HG03135 (cell line): ENCODE measurements at regions not wholly inside any gene's neighbourhood (a gene's known extent, or its start where the extent isn't known, plus 50 kb on each side); places are given as distances from the start of the nearest gene placed in this dataset.
"Not testable (repeated sequence)": the region's sequence is repeated elsewhere in the genome, so short reads cannot be mapped to it uniquely, and the experiment has no call there.

Source experiments
- ATAC-seq: cut with Tn5 transposase; IDR thresholded peaks from one replicate; pipeline ENCODE4 v1.9.1; 2021; ENCODE audit warnings: mild to moderate bottlenecking, moderate library complexity; ENCODE audit not compliant: unreplicated experiment

DNA sequence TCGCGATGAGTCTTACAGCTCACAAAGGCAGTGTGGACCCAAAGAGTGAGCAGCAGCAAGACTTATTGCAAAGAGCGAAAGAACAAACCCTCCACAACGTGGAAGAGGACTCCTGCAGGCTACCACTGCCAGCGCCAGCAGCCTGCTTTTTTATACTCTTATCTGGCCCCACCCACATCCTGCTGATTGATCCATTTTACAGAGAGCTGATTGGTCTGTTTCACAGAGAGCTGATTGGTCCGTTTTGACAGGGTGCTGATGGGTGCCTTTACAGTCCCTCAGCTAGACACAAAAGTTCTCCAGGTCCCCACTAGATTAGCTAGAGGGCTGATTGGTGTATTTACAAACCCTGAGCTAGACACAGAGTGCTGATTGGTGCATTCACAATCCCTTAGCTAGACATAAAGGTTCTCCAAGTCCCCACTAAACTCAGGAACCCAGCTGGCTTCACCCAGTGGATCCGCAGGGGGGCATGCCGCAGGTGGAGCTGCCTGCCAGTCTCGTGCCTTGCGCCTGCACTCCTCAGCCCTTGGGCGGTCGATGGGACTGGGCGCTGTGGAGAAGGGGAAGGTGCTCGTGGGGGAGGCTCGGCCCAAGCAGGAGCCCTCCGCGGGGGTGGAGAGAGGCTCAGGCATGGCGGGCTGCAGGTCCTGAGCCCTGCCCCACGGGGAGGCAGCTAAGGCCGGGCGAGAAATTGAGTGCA, 75.7 kb downstream of the QDPR start:
- not testable (repeated sequence) for ATAC-seq

DNA sequence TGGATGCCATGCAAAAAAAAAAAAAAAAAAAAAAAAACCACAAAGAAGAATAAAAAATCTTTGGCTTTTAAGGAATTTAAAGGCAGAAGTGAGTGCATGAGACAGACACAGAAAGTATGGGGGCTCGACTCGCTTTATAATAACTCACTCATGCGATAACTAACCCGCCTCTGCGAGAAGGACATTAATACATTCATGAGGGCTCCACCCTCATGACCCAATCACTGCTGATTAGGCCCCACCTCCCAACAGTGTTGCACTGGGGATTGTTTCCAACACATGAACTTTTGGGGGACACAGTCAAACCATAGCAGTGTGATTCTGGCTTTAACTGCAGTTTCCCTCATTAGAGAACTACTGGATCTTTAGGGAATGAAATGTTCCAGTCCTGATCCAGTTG, 78.1 kb downstream of the QDPR start:
- no peak for ATAC-seq

DNA sequence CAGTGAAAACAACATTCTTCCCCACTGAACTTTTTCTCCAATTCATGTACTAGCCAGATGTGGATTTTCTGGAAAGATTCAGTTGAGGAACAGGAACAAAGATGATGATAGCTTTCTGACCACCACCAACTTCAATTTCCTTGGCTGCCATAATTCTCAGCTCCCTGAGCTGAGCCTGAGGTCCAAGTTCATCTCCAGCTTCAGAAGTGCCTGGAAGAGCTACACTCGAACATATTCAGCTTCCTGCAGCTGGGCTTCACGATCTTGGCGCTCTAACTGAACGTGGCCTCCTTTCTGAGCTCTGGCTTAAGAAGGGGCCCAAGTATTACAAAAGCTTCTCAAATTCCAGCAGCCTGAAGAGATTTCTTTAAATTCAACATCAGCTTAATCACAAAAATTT, 83.9 kb downstream of the QDPR start:
- ATAC-seq, result no peak

DNA sequence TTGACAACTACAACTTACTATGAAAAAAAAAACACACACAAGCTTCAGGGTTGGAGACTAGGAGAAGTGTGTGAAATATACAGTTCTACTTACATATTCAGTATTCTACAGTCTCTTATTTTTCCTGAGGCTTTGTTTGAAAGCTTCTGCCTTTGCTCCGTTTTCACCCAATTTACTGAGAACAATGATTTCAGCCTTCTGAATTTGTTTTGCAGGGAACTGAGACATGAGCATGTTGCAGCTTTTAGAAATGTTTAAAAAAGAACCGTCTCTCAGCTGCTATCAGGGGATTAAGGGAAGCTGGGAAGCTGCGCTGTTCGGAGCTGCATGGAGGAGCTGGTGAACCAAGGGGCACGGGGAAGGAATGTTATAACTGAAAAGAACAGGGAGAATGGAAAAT, 85.7 kb downstream of the QDPR start:
- no peak for ATAC-seq

DNA sequence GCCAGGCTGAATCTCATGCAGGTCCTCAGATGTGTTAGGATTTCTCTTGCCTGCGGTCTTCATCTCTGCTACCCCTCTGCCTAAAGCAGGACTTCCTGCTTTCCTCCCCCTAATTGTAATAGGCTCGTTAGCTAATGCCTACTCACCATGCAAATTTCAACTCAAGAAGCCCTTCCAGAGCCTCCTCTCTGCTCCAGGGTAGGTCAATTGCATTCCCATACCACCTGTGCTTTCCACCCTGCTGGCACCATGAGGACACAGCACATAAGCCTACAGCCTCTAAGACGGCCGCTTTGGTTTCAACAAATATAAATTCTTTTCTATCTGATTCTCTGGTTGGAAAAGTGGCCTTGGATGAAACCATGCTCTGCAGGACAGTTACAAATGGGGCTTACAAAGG, 93.9 kb downstream of the QDPR start:
- ATAC-seq, result no peak

DNA sequence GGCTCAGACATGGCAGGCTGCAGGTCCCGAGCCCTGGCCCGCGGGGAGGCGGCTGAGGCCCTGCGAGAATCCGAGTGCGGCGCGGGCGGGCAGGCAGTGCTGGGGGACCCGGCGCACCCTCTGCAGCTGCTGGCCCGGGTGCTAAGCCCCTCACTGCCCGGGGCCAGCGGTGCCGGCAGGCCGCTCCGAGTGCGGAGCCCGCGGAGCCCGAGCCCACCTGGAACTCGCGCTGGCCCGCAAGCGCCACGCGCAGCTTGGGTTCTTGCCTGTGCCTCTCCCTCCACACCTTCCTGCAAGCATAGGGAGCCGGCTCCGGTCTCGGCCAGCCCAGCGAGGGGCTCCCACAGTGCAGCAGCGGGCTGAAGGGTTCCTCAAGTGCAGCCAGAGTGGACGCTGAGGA, 97.5 kb downstream of the QDPR start:
- ATAC-seq, result no peak

DNA sequence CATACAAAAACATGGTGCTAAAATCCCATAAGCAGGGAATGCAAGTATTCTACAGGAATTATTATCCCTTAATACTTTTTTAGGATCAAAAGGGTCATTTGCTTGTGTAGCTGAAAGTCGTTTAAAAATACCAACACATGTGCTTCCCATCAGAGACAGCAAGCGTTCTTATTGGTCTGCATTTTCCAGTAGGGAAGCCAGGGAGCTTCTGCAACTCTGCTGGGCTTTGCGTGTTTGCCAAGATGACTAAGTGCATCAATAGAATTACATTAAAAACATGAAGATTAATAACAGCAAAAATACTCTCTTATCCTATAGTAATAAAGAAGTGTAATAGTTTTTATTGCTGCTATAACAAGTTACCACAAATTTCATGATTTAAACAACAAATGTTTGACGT, 111.2 kb downstream of the QDPR start:
- ATAC-seq, result no peak

DNA sequence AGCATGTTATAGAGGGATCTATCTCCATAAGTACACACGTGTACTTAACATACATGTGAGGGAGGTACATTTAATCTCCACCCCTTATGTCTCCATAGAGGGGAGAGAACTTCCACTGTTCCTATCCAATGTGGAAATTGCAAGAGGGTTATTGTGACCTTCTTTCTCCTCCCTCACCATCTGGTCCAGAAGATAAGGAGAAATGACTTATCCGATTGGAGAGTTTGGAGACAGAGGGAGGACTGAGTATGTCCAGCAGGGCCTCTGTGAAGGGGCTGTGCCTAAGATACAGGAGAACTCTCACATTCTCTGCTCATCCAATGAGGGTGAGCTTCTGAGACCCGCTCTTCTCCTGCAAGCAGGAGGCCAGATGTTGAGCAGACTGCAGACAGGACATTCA, 113.1 kb downstream of the QDPR start:
- ATAC-seq, result no peak

DNA sequence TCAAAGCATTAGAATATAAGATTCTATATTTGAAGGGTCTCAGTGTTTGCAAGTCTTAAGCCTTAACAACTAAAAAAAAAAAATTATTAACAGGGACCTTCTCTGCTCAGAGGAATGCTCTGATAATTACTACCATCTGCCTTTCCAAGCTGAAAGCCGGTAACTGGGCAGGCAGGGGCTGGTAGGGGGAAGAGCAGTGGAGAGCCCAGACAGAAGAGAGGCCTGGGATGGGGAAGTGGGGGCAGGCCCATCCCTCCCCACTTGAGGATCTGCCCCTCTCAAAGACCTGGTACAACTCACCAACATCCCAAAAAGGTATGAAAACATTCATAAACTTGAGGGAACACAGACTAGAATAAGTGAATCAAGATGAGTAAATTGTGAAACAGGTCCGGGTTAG, 113.9 kb downstream of the QDPR start:
- no peak for ATAC-seq

DNA sequence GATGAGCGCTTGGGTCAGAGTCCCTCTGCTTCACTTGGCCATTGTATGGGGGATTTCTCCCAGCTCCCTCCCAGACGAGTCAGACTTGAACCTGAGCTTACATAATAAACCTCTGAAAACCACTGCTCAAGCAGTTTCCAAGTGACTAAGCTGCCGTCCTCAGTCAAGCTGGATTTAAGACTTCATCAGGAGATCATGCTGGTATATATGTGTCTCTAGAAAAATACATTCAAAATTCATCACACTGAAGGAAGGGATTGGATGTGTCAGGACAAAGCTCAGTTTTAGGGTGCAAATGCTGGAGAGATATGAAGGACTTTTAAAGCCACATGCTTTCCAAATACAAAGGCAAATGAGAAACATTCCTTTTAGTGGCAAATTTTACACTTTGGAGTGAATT, 114.3 kb downstream of the QDPR start:
- ATAC-seq, result no peak

DNA sequence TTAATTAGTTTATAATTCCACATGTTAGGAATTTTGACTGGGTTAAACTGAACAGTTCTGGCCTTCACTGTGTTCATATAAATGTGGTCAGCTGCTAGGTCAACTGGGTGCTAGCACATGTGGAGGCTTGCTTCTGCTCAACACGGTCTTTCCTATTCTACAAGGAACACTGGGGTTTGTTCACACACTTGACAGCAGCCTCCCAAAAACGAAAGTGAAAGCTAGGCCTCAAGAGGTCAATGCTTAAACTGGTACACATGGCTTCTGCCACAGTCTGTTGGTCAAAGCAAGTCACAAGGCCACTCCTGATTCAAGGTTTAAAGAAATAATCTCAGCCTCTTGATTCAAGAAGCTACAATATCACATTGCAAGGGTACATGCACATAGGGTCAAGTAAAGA, 126.5 kb downstream of the QDPR start:
- ATAC-seq, result no peak

DNA sequence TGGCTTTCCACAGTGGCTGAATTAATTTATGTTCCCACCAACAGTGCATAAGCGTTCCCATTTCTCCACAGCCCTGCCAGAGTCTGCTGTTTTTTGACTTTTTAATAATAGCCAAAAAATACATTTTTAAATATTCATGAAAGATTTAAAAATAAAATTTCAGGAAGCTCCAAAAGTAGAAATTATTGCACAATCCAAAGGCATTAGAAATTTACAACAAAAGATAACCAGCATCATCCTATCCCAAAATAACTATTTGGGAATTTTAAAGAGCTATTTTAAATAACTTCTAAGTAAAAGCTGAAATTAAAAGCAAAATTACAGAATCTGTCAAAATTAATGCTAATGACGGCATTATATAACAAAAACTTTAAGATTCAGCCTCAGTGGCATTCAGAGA, 131.5 kb downstream of the QDPR start:
- ATAC-seq, result no peak

DNA sequence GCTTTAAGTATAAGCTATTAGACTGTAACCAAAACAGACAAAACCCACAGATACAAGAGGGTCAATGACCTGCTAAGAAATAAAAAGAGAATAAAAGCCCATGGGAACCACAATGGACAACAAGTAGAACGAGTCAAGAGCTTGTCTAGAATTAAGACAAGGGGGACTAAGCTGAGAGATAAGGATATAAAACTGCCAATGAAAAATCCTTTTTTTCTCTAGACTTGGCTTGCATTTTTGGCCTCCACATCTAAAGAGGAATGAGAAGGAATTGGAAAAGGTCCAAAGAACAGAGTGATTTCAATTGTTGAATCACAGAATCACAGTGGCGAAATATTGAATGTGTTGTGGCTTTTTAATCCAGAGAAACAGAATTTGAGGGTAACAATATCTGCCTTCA, 135.7 kb downstream of the QDPR start:
- ATAC-seq, result no peak

DNA sequence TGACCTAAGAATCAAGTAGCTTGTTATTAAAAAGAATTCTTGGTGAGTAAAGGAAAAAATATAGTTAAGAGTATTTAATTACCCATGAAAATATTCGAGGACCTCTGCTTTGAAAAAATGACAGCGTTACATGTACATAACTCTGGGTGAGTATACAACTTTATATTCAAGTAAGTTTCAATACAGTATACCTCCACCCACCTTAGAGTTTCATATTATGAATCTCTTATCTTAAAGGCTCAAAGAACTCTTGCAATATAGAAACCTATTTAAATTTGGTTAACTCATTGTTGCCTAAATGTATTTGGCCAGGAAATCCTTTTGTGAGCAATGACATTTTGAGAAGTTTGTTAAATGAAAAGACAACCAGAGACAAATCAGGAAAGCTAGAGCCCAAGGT, 138.2 kb downstream of the QDPR start:
- no peak for ATAC-seq

DNA sequence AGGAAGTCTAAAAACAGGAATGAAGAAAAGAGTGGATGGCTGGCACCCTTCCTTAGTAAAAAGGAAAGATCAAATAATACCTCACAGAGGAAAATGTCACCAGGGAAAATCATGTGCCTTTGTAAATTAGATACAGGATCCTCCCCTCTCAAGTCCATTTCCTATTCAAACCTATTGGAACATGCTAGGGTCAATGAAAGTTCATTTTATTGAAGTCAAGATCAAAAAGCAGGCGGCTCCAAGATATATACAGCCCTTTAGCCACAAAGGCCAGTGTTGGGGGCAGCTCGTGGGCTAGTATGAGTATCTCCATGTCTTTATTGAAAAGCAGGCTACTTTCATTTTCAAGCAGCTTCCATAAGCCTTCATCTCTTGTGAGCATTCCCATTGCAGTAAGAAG, 141.1 kb downstream of the QDPR start:
- no peak for ATAC-seq

DNA sequence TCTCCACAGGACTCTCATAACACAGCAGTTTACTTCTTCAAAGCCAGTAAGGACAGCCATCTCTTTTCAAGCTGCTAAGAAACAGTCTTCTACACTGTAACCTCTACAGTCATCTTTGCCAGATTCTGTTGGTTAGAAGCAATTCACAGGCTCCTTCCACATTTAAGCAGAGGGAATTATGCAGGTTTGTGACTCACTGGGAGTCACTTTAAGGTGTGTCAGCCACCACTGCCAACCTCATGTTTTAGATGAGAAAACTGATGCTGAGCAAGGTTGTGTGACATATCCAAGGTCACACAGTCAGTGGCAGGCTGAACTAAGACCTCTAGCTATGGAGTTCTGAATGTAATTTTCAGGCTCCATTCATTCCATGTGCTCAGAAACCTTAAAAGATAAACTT, 143.5 kb downstream of the QDPR start:
- no peak for ATAC-seq

DNA sequence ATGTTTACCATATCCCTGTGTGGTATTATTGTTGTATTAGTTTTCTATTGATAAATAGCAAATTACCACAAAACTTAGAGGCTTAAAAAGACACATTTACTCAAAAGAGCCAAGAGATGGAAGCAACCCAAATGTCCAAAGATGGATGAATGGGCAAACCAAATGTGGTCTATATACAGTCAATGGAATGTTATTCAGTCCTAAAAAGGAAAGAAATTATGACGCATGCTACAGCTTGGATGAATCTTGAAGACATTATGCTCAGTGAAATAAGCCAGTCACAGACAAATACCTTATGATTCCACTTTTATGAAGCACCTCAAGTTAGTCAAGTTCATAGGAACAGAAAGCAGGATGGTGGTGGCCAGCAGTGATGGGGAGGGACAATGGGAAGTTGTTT, 144.7 kb downstream of the QDPR start:
- no peak for ATAC-seq

DNA sequence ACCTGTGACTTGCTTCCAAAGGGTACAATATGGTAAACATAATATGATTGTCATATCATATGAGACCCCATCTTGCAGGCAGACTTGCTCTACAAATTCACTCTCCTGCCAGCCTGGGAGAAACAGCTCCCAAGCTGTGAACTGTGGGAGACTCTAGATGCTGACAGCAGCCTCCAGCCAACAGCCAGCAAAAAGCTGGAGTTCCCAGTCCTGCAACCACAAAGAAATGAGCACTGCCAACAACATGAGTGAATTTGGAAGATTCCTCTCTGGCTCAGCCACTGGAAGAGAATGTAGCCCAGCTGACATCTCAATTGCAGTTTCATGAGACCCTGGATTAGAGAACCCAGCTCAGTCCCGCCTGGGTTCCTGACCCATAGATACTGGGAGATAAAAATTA, 145.4 kb downstream of the QDPR start:
- no peak for ATAC-seq

DNA sequence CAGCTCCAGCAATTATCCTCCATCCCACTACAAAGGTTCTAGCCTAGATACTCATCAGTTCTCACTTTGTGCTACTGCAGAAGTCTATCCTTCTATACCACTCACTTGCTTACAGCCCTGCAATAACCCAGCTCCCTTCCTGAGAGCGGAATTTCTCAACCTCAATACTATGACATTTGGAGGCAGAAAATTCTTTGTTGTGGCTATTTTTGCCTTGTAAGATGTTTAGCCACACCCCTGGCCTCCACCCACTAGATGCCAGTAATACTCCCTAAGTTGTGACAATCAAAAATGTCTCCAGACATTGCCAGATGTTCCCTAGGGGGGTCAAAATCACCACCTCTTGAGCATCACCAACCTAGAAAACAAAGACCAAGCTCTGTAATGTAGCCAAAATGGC, 149.5 kb downstream of the QDPR start:
- no peak for ATAC-seq

DNA sequence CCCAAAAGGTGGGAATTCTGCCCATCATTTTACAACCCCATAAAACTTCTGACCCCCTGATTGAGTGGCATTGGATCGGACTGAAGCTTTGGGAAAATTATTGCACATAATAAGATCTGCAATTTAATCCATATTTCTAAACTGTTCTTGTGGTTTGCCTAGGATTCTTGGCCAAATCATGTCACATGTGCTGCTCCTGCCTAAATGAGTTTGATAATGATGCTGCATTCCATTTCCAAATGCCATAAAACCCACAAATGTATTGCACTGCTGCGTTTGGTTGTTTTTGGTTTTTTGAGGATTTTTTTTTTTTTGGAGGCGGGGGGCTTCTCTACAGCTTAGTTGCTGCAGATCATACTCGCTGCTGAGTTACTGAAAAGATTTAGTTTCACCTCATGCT, 153.6 kb downstream of the QDPR start:
- no peak for ATAC-seq

DNA sequence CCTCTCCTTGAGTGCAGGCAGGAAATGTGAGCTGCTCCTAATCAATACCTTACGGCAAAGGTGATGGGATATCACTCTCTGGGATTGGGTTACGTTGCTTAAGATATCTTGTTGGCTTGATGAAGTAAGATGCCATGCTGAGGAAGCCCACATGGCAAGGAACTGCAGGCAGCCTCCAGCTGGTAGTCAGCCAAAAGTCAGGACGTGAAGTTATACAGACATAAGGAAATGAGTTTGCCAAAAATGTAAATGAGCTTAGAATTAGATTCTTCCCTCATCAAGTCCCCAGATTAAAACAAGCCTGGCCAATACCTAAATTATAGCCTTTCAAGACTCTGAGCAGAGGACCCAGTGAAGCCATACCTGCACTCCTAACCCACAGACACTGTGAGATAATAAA, 155.0 kb downstream of the QDPR start:
- no peak for ATAC-seq

DNA sequence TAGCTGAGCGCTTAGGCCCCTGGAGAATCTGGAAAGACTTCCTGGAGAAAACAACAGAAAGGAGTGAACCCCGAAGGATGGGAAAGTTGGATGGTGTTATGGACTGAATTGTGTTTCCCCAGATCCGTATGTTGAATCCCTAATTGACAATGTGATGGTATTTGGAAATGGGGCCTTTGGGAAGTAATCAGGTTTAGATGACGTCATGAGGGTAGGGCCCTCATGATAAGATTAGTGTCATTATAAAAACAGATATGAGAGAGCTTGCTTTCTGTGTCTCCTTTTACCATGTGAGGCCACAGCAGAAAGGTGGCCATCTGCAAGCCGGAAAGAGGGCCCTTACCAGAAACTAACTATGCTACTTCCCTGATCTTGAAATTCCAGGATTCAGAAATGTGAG, 159.5 kb downstream of the QDPR start:
- ATAC-seq, result no peak

DNA sequence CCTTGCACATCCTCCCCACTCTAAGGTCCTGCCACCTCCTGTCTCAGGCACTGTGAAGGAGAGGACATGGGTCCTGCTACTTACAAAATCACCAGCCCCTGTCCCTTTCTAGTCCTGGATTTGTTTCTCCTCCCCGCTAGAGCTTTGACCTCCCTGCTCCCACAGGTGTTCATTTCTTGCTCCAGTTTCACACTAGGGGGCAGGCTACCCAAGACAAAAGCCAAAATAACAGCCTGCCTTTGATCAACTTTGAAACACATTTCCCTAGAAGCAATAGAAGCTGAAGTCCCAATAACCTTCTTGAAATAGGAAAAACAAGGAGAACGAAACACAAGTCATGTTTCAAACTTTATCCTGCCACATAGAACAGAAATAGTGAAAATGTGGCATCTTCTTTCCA, 164.4 kb downstream of the QDPR start:
- no peak for ATAC-seq

DNA sequence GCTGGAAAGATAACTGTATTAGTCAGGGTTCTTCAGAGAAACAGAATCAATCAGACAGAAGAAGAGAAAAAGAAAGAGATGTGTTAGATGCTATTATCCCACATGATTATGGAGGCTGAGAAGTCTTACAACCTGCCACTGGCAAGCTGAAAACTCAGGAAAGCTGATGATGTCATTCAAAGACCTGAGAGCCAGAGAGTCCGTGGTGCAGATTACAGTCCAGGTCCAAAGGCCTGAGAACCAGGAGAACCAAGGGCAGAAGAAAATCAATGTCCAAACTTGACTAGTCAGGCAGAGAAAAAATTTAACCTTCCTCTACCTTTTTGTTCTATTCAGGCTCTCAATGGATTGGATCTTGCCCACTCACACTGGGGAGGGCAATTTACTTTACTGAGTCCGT, 172.5 kb downstream of the QDPR start:
- no peak for ATAC-seq
